Lung (tissue), 11 donors: ENCODE measurements at regions not wholly inside any gene's neighbourhood (a gene's known extent, or its start where the extent isn't known, plus 50 kb on each side); places are given as distances from the start of the nearest gene placed in this dataset.

ENCODE experiments used
- ATAC-seq: fragments of 200-7000 bp; cut with Tn5 transposase; one replicate; pipeline ENCODE4 v1.9.1; 2020; ENCODE audit warnings: moderate number of reproducible peaks; ENCODE audit not compliant: insufficient read depth, low FRiP score
- DNase-seq, 3 donors: peaks; one replicate each; pipeline ENCODE4 v3.0.0-alpha.2; 2013 to 2017
- H3K27ac ChIP-seq, 2 donors: one replicate each; pipeline ENCODE4 v1.5.1; 2013; ENCODE audit warnings: mild to moderate bottlenecking in 2 of 2, moderate library complexity in 2 of 2, control low read depth in 1 of 2, inconsistent platforms in 1 of 2, low read depth in 1 of 2, low read length in 1 of 2
- H3K27me3 ChIP-seq, 3 donors: one replicate each; pipeline ENCODE4 v1.5.1; 2013; ENCODE audit warnings: low read length in 2 of 3; ENCODE audit not compliant: control insufficient read depth in 3 of 3, insufficient read depth in 3 of 3
- H3K36me3 ChIP-seq, 4 donors: one replicate each; pipeline ENCODE4 v1.5.1; 2013; ENCODE audit warnings: low read length in 4 of 4, mild to moderate bottlenecking in 1 of 4, moderate library complexity in 1 of 4; ENCODE audit not compliant: control insufficient read depth in 4 of 4, insufficient read depth in 4 of 4
- H3K4me1 ChIP-seq, 5 donors: one replicate each; pipeline ENCODE4 v1.5.1; 2013; ENCODE audit warnings: low read length in 5 of 5, mild to moderate bottlenecking in 2 of 5, moderate library complexity in 1 of 5; ENCODE audit not compliant: control insufficient read depth in 5 of 5, insufficient read depth in 5 of 5
- H3K4me3 ChIP-seq: one replicate; pipeline ENCODE4 v1.5.1; 2013; ENCODE audit warnings: mild to moderate bottlenecking, control low read depth, moderate library complexity
- H3K9ac ChIP-seq, 2 donors: one replicate each; pipeline ENCODE4 v1.5.1; 2013; ENCODE audit warnings: low read length in 2 of 2, control low read depth in 1 of 2; ENCODE audit not compliant: insufficient read depth in 1 of 2
- H3K9me3 ChIP-seq, 4 donors: one replicate each; pipeline ENCODE4 v1.5.1; 2013; ENCODE audit warnings: low read length in 3 of 4, mild to moderate bottlenecking in 1 of 4, moderate library complexity in 1 of 4; ENCODE audit not compliant: control insufficient read depth in 4 of 4, insufficient read depth in 3 of 4
- WGBS, 2 donors: extraction: QIAGEN DNeasy Blood & Tissue Kit; methylation state at CpG; one replicate each; pipeline ENCODE4 v1.1.7; 2013; 5-methylcytosine and 5-hydroxymethylcytosine counted together
- TF ChIP-seq, protein P1 (sequence below): IDR thresholded peaks from 2 replicates; pipeline ENCODE4 v1.5.1; 2012; ENCODE audit warnings: mild to moderate bottlenecking; ENCODE audit errors: control extremely low read depth, extremely low read depth
- donor health status: control.
- donor health status: control.
- donor health status: Bipolar disorder and iron deficiency.
- donor health status: healthy.
- donor health status: DM: yes; HTN: yes; CAD: no.

DNA sequence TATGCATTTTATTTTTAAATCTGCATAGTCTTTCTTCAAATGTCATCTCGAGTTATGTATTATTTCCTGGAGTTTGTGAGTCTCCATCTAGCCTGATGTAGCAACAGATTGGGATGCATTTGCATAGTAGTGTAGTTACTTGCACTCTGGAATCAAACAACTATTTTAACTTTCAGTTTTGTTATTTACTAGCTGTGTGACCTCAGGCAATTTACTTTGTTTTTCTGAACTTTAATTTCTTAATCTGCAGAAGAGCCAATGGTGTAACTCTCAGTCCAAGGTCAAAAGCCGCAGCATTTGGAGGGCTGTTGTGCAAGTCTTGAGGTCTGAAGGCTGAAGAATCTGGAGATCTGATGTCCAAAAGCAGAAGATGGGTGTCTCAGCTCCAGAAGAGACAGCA, 175.8 kb upstream of the SORCS1 start:
- peaks cover 0 to 2% (median 0%) of the 10 kb centered on the region in 5 donors for H3K4me1 ChIP-seq
- TF ChIP-seq, protein P1, sequence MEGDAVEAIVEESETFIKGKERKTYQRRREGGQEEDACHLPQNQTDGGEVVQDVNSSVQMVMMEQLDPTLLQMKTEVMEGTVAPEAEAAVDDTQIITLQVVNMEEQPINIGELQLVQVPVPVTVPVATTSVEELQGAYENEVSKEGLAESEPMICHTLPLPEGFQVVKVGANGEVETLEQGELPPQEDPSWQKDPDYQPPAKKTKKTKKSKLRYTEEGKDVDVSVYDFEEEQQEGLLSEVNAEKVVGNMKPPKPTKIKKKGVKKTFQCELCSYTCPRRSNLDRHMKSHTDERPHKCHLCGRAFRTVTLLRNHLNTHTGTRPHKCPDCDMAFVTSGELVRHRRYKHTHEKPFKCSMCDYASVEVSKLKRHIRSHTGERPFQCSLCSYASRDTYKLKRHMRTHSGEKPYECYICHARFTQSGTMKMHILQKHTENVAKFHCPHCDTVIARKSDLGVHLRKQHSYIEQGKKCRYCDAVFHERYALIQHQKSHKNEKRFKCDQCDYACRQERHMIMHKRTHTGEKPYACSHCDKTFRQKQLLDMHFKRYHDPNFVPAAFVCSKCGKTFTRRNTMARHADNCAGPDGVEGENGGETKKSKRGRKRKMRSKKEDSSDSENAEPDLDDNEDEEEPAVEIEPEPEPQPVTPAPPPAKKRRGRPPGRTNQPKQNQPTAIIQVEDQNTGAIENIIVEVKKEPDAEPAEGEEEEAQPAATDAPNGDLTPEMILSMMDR, result no peak
- H3K27me3 ChIP-seq, result no peaks in the 10 kb centered on the region
- peak in 1 of 3 donors; percentile 6 for DNase-seq
- 63 to 75% methylated on average over 2 of the region's 2 CpGs for WGBS, 2 donors
- no peak overlapping the region for H3K4me3 ChIP-seq
- H3K36me3 ChIP-seq, result no peaks in the 10 kb centered on the region
- ATAC-seq, result no peak
- no peak overlapping the region for H3K9ac ChIP-seq
- H3K27ac ChIP-seq, result no peak overlapping the region
- peaks cover 0 to 4% (median 2%) of the 10 kb centered on the region in 4 donors for H3K9me3 ChIP-seq

DNA sequence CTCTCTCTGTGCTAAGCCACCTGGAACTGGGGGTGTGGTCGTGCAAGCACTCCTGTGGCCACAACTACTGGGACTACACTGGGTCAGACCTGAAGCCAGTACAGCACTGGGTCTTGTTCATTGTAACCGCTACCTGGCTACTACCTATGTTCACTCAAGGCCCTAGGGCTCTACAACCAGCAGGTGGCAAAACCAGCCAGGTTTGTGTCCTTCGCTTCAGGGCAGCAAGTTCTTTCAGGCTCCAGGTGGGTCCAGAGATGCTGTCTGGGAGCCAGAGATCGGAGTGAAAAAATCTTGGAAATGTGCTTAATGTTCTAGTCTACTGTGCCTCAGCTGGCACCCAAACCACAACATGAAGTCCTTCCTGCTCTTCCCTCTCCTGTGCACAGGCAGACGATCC, 171.6 kb upstream of the SORCS1 start:
- ATAC-seq (no peak), DNase-seq (no peak)
- H3K9ac ChIP-seq, result no peak overlapping the region
- H3K4me3 ChIP-seq, result no peak overlapping the region
- TF ChIP-seq, protein P1, result no peak
- H3K9me3 ChIP-seq, result peaks cover 0 to 4% (median 0%) of the 10 kb centered on the region in 4 donors
- H3K27me3 ChIP-seq, result no peaks in the 10 kb centered on the region
- whole genome bisulfite sequencing, 2 donors, result 79 to 82% methylated on average over 5 of the region's 5 CpGs
- H3K36me3 ChIP-seq, result no peaks in the 10 kb centered on the region
- peaks cover 0 to 2% (median 0%) of the 10 kb centered on the region in 5 donors for H3K4me1 ChIP-seq
- no peak overlapping the region for H3K27ac ChIP-seq

DNA sequence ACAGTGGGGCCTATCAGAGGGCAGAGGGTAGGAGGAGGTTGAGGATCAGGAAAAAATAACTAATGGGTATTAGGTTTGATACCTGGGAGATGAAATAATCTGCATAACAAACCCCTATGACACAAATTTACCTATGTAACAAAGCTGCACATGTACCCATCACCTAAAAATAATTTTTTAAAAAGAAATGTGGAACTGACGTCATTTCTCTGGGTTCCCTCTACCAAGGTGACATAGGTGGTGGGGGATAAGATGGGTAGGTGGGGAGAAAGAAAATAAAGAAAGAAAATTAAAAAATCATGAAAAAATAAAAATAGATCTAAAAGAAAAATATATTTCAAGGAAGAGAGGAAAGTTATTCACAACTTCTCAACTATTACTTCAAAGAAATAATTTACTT, 153.1 kb upstream of the SORCS1 start:
- no peaks in the 10 kb centered on the region for H3K9me3 ChIP-seq
- H3K9ac ChIP-seq, result no peak overlapping the region
- ATAC-seq, result no peak
- H3K27ac ChIP-seq, result no peak overlapping the region
- H3K27me3 ChIP-seq, result no peaks in the 10 kb centered on the region
- no peak overlapping the region for H3K4me3 ChIP-seq
- no peaks in the 10 kb centered on the region for H3K4me1 ChIP-seq
- WGBS, 2 donors, result 65 to 73% methylated on average over 1 of the region's 1 CpG
- no peaks in the 10 kb centered on the region for H3K36me3 ChIP-seq
- TF ChIP-seq, protein P1, result no peak
- DNase-seq, result no peak

DNA sequence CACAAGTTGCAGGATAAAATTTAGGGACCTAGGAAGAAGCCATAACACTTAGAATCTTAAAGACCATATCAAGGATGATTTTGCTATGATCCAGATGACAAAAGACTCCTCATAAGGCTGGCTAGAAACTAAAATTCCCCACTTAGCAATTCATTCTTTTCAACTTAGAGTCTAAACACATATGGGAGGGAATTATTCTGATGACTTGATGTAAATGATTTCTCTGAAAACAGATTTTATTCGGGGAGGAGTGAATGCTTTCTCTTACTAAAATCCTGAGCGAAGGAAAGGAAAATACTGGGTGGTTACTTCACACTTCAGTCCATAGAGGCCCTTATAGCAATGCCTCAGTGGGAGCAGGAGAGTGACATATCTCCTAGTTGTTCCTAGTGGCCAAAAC, 138.7 kb upstream of the SORCS1 start:
- Histone ChIP-seq H3K4me1 (no peaks in the 10 kb centered on the region), H3K36me3 (no peaks in the 10 kb centered on the region), H3K27ac (no peak overlapping the region), H3K9ac (no peak overlapping the region), H3K4me3 (no peak overlapping the region), H3K9me3 (no peaks in the 10 kb centered on the region), H3K27me3 (no peaks in the 10 kb centered on the region)
- TF ChIP-seq, protein P1, result no peak
- WGBS, 2 donors, result 80 to 88% methylated on average over 2 of the region's 2 CpGs
- ATAC-seq (no peak), DNase-seq (no peak)
